ENCODE measurements at regions not wholly inside any gene's neighbourhood (a gene's known extent, or its start where the extent isn't known, plus 50 kb on each side); places are given as distances from the start of the nearest gene placed in this dataset.

DNA sequence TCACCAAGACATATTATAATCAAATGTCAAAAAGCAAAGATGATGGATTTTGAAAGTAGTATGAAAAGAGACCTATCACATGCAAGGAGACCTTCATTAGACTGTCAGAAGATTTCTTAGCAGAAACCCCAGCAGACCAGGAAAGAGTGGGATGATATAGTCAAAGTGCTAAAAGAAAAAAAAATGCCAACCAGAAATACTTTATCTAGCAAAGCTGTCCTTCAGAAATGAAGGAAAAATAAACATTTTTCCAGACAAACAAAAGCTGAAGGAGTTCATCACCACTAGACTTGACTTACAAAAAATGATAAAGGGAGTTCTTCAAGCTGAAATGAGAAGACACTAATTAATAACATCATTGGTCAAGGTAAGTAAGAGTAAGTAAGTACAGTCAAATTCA is 251.2 kb upstream of the SASH1 start:
- intact Hi-C loops (cut with DNase I): no loop called here
- DNase-seq (ENCODE audit: low spot score): no peak

DNA sequence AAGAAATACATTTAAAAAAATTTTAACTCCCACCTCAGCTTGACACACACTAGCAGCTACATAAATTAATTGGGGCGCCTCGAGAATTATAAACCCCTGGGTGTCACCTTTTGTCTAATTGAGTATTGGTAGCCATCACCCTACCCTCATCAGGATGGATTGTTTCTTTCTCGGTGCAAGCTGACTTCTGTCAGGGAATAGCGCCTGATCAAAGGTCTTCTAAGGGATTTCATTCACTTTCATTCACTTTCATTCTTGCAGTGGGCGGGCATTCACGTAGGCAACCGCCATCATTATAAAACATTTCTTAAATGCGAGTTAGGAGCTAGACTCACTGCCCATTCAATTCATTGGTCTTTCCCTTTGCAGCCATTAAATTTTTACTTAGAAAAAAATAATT is 239.2 kb upstream of the SASH1 start:
- intact Hi-C loops (cut with DNase I): no loop called here
- DNase-seq (ENCODE audit: low spot score): no peak

DNA sequence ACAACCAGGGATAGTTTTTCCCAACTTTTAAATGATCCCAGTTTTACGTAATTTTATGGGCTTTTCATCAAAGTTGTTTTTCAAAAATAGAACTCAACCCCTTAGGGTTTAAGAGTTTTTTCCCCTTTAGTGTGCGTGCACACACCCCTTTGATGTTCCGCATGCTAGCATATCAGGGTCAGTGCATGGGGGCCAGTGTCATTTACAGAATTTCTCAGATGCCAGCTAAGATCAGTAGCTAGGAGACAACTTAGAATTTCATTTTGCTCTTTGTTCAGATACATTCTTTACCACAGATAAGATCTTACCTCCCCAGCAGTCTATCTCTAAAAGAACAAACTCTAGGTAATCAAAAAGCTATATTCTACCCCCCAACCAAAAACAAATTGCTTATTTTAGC is 238.5 kb upstream of the SASH1 start:
- no peak for DNase-seq (ENCODE audit: low spot score)
- intact Hi-C loops (cut with DNase I): no loop called here

DNA sequence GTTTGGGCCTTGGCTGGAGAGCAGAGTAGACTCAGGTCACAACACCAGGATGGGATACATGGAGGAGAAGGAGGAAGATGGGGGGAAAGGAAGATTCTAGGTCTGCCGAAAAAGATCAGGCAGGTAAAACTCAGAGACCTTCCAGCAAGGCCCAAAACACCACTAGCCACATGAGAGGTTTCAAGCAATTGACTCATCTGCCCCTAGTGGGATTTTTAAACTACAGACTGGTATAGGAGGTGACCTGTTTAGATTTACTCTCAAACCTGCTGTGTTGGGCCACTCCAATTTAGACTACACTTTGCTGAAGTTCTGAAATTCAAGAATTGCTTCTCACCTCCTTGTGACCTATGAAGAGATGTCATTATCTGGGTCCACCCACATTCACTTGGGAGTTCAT is 236.9 kb upstream of the SASH1 start:
- intact Hi-C loops (cut with DNase I): no loop called here
- DNase-seq (ENCODE audit: low spot score): no peak

DNA sequence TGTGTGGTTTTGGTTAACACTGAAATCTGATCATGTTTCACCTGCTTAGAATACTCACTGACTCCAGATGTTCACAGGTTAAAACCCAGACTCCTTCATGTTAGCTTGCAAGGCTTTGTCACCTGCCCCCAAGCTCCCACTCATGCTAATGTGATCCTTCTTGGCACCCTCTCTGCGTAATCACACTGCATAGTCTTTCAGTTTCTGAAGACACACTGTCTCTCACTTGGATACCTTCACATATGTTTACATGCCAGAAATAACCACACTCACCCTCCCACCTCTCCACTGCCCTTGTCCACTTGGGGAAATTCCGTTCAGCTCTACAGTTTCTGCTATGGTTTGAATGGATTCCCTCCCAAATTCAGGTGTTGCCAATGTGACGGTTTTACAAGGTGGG is 234.7 kb upstream of the SASH1 start:
- intact Hi-C loops (cut with DNase I): no loop called here
- no peak for DNase-seq (ENCODE audit: low spot score)

DNA sequence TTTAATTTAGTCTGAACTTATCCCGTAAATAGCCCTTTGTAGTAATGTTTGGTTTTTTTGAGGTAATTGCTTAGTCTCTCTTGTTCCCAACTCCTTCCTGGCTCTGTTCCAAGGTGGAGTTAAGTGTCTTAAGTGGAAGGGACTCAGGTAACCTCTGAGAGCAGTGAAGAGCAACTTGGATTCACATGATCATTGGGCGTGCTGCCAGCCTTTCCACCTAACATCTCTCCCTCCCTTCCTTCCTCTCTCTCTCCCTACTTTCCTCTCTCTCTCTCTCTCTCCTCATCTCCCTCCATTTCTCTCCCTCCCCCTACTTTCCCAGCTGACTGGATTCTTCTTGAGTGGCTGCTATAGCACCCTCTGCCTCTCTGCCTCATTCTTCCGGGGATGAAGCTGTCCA is 232.9 kb upstream of the SASH1 start:
- DNase-seq (ENCODE audit: low spot score): no peak
- intact Hi-C loops (cut with DNase I): no loop called here

DNA sequence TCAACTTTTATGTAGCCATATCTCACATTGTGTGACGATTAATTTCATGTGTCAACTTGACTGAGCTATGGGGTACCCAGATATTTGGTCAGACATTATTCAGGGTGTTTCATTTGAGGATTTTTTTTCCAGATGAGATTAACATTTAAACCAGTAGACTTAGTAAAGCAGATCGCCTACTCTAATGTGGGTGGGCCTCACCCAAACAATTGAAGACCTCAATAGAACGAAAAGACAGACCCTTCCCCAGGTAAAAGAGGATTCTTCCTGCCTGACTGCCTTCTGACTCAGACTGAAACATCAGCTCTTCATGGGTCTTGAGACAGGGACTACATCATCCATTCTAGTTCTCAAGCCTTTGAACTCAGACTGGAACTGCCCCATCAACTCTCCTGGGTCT is 231.7 kb upstream of the SASH1 start:
- intact Hi-C loops (cut with DNase I): no loop called here
- no peak for DNase-seq (ENCODE audit: low spot score)

DNA sequence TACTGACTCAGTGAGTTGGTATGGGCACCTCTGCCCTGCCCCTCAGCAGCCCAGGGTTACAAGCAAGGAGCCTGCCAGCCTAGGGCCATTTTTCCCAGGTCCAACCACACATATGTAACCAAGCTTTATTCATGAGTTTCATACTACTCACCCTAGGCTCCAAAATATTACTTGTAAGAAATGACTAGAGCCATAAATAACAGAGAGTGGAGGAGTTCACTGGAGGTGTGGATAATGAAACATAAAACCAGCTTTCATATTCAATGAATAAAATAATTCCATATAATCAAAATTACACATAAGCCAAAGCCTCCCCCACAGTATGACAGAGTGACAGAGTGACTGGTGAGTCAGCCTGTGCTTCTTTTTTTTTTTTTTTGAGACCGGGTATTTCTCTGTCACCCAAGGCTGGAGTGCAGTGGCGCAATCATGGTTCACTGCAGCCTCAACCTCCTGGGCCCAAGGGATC is 229.8 kb upstream of the SASH1 start:
- DNase-seq (ENCODE audit: low spot score): no peak
- intact Hi-C loops (cut with DNase I): no loop called here

DNA sequence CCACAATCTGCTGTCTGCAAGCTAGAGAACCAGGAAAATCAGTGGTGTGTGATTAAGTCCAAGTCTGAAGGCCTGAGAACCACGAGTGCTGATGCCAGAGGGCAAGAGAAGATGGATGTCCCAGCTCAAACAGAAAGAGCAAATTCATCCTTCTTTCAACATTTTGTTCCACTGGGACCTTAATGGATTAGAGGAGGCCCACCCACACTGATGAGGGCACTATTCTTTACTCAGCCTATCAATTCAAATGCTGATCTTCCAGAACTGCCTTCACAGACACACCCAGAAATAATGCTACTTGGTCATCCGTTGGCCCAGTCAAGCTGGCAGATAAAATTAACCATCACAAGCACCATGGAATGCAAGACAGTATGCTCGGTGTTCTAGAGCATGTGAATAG is 226.6 kb upstream of the SASH1 start:
- DNase-seq (ENCODE audit: low spot score): no peak
- intact Hi-C loops (cut with DNase I): no loop called here

DNA sequence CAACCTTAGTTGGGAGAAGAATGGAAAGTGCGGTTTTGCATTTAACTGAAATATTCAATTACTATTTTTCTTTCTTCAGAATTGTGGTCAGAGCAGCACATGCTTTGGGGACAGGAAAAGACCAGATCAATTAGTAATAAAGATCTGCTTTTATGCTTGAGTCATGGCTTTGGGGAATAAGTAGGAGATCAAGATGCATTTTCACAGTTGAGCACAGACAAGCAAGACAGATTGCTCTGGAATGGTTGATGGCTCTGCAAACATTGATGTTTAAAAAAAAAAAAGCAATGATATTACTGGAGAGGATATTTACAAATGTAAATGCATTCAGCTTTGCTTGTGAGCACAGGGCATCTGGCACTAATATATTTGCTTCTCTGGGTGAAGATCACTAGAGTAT is 224.4 kb upstream of the SASH1 start:
- DNase-seq (ENCODE audit: low spot score): no peak
- intact Hi-C loops (cut with DNase I): no loop called here

DNA sequence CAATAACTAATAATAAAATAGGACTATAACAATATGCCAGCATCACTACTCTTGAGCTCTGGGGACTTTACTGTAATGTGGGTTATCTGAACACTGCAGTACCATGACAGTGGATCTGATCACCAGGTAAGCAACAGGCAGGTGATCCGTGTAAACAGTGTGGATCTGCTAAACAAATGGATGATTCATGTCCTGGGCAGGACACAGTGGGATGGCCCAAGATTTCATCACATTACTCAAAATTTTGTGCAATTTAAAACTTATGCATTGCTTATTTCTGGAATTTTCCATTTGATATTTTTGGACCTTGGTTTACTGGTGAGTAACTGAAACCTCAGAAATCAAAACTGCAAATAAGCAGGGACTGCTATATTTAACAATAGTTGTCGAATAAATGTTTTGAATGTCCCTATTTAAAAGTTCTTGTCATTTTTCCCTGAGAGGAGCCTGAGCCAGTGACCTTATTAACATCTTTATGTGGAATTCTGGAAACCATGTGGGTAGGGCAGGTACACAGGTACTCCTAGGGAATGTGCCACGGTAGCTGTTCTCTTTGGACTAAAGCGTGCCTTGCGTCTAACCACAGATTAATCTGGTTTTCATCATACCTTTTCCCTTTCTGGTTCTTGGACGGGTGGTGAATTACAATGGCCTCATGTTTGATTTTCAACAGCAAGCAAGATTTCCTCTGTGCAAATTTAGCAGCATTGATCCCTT is 214.5 kb upstream of the SASH1 start:
- intact Hi-C loops (cut with DNase I): no loop called here
- no peak for DNase-seq (ENCODE audit: low spot score)

DNA sequence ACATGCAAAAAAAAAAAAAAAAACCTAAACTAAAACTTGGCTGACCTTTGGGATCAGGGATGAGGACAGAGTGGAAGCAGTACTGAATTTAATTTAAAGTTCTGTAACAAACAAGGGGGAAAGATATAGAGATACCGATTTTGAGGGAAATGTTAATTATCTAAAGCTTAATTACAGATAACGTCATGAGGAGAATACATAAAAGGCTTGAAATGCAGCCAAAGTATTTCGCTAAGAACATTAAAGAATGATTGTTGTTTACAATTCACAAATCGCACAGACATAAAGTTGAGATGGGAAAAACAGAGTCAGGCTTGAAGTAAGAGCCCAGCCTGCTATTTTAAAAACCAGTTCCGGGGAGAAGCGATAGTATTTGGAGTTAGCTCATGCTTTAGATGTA is 208.0 kb upstream of the SASH1 start:
- intact Hi-C loops (cut with DNase I): no loop called here
- DNase-seq (ENCODE audit: low spot score): no peak

DNA sequence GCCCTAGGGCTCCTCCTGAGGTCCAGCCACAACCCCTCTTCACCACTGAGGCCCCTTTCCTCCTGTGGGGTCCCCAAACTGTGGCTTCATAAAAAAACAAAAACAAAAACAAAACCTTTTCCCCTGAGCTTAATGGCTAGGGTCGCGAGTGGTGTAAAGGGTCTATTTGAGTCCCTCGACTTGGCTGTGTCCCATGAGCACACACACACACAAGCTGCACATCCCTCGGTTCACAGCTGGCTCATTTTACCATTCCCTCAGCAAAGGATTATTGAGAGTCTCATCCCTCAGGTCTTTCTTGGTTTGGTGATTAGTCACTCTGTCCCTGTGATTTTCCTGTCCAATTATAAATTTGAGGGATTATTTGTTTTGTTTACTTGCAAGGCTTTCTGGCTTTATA is 206.1 kb upstream of the SASH1 start:
- no peak for DNase-seq (ENCODE audit: low spot score)

DNA sequence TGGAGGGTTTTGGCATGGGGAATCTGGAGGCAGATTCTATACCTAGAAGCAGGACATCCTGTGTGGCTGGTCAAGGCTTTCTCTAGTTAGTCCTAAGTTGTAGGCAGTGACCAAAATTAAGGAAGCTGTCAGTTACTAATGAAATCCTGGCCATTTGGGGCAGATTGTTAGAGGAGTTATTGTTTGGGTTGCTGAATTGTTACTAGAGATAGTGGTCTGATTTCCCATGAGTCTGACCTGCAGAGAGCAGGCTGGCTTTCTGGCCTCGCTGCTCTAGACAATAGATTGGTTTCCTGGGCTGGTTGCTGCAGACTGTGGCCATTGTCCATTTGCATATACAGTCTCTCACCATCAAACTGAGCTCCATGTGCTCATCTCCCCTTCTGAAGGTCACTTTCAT is 205.0 kb upstream of the SASH1 start:
- no peak for DNase-seq (ENCODE audit: low spot score)
- intact Hi-C loops (cut with DNase I): no loop called here

More for the DNA sequence above, 206.1 kb upstream of the SASH1 start:
- intact Hi-C loops (cut with DNase I): no loop called here

DNA sequence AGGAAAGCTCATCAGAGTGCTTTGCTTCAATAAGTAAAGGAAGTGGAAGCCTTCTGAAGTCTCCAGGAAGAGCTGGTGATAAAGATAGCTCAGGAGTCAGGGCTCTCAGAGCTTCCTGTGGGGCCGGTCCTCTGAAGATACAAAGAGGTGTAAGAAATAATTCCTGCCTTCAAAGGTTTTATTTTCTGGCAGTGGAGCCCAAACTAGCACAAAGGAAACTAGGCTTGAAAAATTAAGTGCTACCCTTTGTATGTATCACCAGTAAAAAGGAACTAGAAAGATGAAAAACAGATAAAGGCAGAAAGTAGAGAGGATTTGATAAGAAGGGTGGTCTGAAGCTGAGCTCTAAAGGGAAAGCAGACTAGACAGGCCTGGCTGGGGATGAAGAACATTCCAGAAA is 204.1 kb upstream of the SASH1 start:
- intact Hi-C loops (cut with DNase I): no loop called here
- DNase-seq (ENCODE audit: low spot score): no peak

DNA sequence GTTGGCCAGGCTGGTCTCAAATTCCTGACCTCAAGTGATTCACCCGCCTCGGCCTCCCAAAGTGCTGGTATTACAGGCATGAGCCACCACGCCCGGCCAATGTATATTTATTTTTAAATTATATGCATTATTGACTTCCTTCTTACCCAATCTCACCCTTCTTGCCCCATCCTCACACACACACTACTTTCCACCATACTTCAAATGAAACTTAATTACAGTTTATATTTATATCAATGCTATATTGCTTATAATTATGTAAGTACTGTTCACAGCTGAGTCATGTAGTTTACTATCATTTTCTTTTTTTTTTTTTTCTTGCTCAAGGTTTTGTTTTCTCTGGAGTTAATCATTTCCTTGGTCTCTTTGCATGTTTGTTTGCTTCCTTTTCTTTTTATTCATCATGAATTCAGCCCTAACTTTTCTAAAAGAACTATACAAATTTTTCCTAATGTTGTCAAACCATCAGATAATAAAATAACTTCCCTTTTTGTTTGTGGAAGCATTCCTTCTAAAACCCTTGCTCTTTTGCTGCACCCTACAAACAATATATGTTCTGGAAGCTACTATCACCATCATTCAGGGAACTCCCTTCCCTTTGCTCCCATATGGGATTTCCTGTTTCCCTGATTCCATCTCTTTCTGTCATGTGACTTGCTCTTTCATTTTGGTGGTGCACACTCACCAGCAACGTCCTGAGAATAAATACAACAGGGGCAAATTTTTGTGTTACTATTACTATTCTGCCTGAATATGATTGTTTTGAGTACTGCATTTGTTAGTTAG is 201.7 kb upstream of the SASH1 start:
- no peak for DNase-seq (ENCODE audit: low spot score)
- intact Hi-C loops (cut with DNase I): no loop called here

DNA sequence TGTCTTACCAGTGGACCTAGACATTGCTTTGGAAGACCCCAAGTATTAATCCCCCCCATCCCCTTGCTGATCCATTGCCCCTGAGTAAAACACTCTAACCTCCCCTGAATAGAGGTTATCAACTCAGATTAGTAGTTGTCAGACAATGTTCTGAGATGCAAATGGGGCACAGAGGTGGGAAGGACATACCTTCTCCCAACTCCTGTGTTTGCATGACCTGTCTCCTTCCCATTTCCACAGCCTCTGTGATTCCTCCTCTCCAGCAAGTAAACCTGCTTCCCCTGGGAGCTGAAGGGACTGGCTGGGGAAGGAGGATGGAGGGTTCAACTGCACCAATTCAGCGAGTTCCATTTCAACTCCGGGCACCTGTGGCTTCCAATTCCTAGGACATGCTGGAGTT is 199.8 kb upstream of the SASH1 start:
- no peak for DNase-seq (ENCODE audit: low spot score)
- intact Hi-C loops (cut with DNase I): no loop called here

DNA sequence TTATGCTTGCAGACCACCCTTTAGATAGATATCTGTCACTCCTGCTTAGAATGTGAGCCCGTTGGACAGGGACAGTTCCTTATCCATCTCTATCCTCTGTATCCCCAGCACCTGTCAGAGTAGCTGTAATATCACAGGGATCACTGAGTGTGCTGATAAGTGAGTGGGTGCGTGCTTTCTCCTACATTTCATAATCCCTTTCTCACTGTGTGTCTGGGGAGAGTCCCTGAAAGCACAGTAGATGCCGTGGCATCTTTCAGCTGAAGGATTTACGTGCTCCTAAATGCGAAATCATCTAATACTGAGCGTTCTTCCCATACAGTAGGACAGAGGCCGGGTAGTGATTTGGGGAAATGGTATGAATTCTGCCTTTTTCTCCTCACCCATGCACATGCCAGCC is 198.9 kb upstream of the SASH1 start:
- no peak for DNase-seq (ENCODE audit: low spot score)
- intact Hi-C loops (cut with DNase I): no loop called here

DNA sequence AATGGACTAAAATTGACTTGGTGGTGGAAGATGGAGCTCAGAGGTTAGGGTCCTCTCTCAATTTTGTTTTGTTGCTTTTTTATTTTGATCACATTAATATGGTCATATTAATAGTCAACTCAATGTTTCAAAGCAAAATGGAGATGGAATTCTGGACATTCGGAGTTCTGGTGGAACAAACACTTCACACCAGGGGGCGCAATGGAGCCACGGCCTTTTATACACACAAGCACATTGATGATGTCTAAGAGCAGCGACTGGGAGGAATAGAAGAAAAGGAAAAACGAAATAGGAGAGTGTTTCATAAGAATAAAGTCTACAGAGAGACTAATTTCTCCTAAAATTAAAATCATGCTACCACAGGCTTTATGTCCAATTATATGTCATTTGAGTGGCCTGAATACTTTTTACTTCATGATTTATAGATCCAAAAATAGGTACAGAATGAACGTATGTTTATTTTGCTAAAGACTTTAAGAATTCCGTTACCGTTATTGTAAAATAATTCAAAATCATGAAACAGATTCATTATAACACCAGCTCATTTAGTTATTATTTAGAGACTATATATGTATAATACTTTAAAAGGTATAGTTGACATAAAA is 197.6 kb upstream of the SASH1 start:
- intact Hi-C loops (cut with DNase I): no loop called here

DNA sequence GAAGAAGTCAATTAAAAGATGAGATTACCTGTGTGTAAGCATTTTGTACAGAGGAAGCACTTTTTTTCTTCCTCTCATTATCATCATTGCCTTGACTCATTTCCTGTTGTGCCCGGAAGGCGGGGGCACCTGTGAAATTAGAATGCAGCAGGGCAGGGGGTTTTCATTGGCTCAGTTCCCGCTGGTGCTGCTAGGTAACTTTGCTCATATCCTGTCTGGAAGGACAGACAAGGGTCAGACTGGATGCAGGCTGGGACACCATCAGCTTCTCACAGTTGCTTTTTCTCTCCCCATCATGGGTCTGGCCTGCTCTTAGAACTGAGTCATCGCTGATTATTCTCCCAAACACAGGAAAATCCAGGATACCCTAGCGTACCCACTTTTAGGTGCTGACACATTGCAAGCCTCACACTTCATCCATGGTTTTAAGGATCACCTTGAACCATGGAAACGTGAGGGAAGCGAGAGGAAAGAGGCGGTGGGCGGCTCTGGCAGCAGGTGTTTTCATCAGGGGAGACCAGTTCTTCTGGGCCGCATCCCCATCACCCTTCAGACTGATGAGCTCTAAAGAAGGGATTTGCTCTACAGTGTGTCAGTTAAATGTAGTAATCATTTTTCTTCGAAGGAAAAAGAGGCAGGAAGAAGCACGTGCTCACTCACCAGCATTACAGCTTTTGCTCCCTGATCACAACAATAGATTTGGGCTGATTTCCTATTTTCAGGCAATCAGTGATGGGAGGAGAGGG is 195.7 kb upstream of the SASH1 start:
- intact Hi-C loops (cut with DNase I): no loop called here

More for the DNA sequence above, 197.6 kb upstream of the SASH1 start:
- peak; percentile 91 for DNase-seq (ENCODE audit: low spot score)

More for the DNA sequence above, 195.7 kb upstream of the SASH1 start:
- DNase-seq (ENCODE audit: low spot score): no peak

All from posterior vena cava (tissue), 2 donors.